Stimulated activated CD4-positive, alpha-beta T cell treated with anti-CD3 and anti-CD28 coated beads, Interleukin-1b, Interleukin-23, amount 100 ng/mL, for 48 hours (primary cell): ENCODE measurements at regions not wholly inside any gene's neighbourhood (a gene's known extent, or its start where the extent isn't known, plus 50 kb on each side); places are given as distances from the start of the nearest gene placed in this dataset.

Experiments used
- DNase-seq: peaks from one replicate; pipeline ENCODE4 v3.0.0-alpha.2; 2020

DNA sequence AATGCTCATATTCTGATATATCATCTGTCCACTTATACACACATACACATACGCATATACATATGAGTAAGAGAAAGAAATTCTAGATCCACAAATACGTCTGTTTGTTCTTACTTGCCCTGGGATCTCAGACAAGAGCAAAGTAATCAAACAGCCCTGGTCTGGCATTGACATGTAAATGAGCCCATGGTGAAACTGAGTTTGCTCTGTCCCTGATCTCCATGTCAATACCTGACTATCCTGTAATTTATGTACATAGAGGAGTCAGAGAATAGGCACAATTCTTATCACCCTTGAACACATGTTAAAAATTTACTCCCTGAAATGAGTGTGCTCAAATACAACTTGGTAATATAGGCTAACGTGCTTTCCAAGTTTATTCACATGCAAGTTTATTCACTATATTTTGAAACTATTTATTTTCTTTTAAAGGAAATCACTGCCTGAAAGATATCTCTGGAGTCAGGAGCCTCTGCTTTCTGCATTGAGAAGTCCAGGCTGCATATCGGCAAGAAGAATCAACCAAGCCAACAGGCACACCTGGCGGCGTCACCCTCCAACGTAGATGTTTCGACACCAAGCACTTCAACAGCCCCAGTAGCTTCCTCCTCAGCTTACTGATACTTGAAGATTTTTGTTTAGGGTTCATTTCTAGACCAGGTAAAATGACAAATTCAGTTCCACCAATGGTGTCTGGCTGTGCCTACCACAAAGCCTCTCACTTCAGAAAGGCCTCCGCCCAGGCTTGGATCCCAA is 100.6 kb downstream of the CMPK2 start:
- DNase-seq = no peak

DNA sequence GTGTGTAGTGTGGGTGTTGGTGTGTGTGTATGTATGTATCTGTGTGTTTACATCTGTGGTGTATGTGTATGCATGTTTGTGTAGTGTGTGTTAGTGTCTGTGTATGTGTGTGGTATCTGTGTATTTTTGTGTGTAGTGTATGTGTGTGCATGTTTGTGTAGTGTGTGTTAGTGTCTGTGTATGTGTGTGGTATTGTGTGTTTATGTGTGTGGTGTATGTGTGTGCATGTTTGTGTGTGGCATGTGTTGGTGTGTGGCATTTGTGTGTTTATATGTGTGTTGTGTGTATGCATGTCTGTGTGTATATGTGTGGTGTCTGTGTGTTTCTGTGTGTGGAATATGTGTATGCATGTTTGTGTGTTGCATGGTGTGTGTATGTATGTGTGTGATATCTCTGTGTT is 96.4 kb downstream of the CMPK2 start:
- DNase-seq = no peak

DNA sequence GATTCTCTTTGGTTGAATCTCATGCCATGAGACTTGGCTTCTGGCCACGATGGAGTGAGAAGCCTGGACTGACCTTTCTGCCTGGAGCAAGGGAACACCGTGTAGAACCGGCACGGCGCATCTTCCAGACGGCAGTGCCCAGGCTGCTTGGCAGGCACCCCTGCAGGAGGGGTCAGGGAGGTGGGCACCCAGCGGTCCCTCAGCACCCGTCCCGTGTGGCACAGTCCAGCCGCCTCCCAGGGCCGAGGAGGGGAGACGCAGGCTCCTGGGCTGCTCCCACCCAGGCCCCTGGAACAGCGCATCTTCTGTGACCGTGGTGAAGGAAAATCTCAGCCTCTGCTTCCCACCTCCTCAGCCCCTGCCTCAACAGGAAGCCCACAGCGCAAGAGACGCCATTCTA is 95.7 kb downstream of the CMPK2 start:
- DNase-seq = no peak

DNA sequence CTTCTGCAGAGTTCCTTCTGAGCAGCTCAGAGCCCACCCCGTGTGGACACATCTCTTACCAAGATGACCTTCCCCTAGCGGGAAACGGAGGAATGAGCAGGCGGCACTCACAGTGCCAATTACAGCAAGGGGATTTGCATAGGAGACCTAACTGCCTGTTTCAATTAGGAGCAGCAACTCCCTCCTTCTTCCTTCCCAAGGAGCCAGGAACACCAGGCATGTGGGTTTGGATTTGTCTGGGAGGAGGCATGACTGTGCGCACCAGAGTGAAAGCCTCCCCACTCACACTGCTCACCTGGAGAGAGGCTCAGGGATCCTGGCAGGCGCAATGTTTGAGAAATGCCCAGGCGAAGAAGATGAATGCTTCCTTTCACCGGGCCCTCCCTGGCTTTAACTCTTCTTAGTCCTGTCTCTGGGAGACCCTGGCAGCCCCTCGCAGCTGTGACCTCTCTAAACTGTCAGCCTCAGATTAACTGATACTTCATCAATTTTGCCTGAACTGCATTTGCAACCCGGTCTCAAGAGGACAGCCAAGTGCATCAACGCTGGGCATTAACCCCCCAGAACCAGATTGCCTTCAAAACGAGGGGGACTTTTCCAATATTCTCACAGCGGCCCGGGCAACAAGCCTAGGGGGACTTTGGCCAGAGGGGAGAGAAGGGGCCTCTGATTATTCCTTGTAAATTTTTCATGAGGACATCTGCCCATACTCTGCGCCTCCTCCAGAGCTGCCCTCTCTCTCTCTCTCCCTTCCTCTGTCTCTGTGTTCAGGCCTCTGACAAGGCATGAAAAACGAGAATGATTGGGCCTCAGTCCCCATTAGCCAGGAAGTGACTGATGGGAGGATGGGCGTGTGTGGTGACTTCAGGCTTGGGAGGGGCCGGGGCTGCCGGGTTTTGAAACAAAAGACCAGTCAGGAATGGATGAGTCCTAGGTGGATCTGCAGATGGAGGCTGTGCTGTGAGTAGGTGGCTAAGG is 93.8 kb downstream of the CMPK2 start:
- DNase-seq = no peak

DNA sequence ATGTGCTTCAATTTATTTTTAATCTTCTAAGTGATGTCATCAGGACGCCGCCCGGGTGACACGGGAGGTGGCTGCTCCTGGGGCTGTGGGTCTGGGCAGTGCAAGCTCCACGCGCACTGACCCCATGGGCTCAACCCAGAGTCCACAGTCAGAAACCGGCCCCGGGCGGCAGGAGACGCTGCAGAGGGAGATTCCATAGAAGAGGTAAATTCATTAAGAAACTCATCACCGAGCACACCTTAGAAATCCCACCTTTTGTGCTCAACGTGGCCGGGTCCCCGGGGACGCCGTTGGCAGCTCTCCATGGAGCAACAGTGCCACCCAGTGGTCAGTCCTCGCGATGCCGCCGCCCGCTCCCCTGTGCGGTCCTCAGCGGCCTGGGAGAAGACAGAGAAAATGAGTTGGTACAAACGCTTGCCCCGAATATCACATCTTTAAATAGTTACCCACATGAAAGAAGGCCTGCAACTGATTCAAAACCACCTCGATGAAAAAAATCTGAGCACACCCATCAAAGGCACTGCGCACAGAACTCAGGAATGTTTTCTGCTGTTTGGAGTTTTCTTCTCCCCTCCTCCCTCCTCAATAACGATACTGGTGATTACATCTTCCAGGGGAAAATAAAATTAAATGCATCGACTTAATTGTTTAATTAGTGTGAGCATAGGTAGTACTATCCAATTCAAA is 92.6 kb downstream of the CMPK2 start:
- peak; percentile 69 for DNase-seq

- DNase-seq = no peak
These were observed 92.0 kb downstream of the CMPK2 start for GRCh38 chr2:6773694-6774044.

DNA sequence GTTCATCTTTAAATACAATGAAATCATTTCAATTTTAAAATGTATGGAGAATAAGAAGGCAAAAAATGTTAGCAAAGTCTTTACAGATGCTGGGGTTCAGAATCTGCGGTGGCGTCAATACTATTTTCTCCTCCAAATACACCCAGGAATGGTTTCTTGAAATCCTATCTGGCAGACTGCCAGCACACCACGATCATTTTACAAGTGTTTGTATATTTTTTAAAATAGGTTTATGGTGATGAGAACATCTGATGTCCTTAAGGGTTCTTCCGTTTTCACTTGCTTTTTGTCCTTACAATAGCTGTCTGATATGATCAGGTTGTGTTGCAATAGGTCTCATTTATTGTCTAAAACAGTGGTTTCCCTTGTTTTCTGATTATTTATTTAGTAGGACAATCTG is 89.6 kb downstream of the CMPK2 start:
- no peak for DNase-seq

- DNase-seq = no peak
These were observed 88.1 kb downstream of the CMPK2 start for GRCh38 chr2:6777626-6778025.

- no peak for DNase-seq
These were observed 84.9 kb downstream of the CMPK2 start for GRCh38 chr2:6780765-6781274.

- no peak for DNase-seq
These were observed 83.0 kb downstream of the CMPK2 start for GRCh38 chr2:6782517-6783237.

DNA sequence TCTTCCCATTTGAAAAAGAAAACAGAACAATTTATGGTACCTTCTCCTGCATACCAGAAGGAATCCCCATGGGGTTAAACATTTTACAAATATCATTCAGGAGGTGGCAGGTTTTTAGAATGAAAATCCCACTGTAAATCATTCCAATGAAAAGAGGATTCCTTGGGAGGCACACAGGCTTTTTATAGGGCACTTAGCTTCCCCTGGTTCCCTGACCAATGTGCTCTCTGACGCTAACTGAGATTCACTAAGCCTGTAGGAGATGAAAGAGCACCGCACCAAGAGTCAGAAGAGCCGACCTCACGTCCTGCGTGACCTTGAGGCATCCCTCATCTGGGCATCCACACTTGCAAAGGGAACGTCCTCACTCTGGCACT is 82.5 kb downstream of the CMPK2 start:
- DNase-seq = no peak

DNA sequence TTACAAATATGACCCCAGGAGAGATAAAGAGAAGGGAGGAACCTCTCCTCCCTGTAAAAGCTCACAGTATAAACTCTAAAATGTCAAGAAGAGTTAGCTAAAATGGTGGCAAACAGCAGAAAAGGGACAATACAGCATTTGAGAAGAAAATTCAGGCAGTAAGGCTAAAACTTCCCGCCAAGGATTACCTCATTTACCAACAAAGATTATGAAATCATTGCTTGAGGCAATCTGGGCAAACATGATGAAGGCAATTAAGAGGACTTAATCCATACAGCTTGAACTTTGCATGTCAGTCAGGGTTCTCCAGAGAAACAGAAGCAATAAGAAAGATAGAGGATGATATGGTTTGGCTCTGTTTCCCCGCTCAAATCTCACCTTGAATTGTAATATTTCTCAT is 81.4 kb downstream of the CMPK2 start:
- DNase-seq = no peak

GRCh38 chr2:6785493-6785892 is 80.2 kb downstream of the CMPK2 start:
- no peak for DNase-seq

DNA sequence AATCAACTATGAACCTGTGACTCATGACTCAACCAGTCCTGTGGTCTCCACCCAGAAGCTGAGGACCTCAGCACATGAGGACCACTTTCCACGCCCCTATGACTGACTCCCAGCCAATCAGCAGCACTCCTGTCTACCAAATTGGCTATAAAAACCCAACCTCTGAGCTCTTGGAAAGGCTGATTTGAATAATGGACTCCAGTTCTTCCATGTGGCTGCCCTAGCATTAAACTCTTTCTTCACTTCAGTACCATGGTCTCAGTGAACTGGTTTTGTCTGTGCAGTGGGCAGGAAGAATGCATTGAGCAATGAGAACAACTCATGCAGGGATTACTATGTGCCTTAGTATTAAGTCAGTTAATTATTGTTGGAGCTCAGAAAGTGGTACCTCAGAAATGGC is 78.3 kb downstream of the CMPK2 start:
- DNase-seq = no peak

GRCh38 chr2:6788614-6789013 is 77.1 kb downstream of the CMPK2 start:
- DNase-seq = no peak

- no peak for DNase-seq
These were observed 76.1 kb downstream of the CMPK2 start for GRCh38 chr2:6789559-6790138.

GRCh38 chr2:6791682-6792081 is 74.0 kb downstream of the CMPK2 start:
- DNase-seq = no peak

- DNase-seq = no peak
These were observed 72.8 kb downstream of the CMPK2 start for GRCh38 chr2:6792883-6793282.

DNA sequence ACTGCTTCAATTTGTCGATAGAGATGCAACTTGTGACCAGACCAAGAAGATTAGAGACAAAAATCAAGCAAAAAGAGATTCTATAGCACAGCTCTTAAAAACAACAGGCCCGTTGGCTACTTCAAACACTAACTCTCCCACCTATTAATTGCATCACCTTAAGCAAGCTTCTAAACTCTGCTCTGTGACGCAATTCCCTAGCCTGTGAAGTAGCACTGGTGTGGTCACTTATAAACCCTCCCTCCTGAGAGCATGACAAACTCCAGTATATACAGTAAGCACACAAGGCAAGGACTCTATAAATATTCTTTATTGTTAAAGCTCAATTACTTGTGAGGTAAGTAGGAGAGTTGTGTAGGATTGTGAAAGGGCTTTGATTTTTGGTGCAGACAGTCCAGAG is 72.3 kb downstream of the CMPK2 start:
- no peak for DNase-seq

DNA sequence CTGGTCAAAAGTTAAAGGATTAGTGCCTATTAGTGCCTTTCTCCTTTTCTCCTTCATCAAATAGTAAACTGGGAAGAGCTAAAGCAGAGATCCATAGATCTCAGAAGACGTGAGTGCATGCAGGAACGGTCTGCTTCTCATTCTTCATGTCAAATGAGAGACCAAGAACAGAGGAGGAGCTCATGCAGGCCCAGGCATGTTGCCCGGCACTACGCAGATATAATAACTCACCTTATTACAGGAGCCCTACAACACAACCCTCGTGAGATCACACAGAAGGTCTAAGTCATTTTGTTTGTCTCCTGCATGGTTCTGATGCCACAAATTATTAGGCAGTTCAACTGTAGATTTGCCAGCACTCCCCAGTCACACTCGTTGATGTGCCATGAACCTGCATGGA is 71.8 kb downstream of the CMPK2 start:
- DNase-seq = no peak

DNA sequence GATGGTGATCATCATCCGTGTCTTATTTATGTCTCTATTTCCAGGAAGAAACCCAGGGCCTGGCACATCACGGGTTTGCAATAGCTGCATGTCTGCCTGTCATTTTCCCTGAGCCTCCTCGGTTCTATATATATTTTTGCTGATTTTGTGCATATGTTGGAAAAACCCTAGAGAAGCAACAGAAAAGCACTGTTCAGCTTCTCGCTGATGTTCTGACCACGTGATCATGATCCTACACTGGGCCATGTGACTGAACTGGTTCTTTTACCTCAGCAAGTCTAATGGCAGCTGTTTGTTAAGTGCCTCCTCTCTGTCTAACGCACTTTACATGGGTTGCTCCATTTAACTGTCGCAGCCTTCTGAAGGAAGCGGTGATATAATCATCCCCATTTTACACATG is 71.3 kb downstream of the CMPK2 start:
- DNase-seq = no peak
